Panc1 (cell line): ENCODE measurements at regions not wholly inside any gene's neighbourhood (a gene's known extent, or its start where the extent isn't known, plus 50 kb on each side); places are given as distances from the start of the nearest gene placed in this dataset.

ENCODE experiments used
- ATAC-seq: fragments of 200-7000 bp; cut with Tn5 transposase; 2 replicates; pipeline ENCODE4 v1.9.1; 2020; ENCODE audit warnings: mild to moderate bottlenecking, moderate library complexity
- BruUV-seq: library from RNA; stranded (reverse); fragments of 400-500 nt; replicated peaks from 2 replicates; lab custom pipeline; 2021; lab: Mats Ljungman, UMichigan
- CTCF ChIA-PET: fragments of 300-600 bp; sonication (Branson Sonifier 250); formaldehyde crosslinking; loops from one replicate; lab custom pipeline; 2022; ENCODE audit warnings: antibody characterized with exemption; lab: Charles Lee
- POLR2A ChIA-PET: fragments of 300-600 bp; sonication (Branson Sonifier 250); formaldehyde crosslinking; loops from one replicate; lab custom pipeline; 2022; ENCODE audit warnings: antibody characterized with exemption; lab: Charles Lee
- DNase-seq: peaks from one replicate; pipeline ENCODE4 v3.0.0-alpha.2; 2010; ENCODE audit warnings: low read depth, low spot score
- H3K27ac ChIP-seq: 2 replicates; pipeline ENCODE4 v1.5.1; 2011; ENCODE audit warnings: mild to moderate bottlenecking, low read length, inconsistent platforms
- H3K27me3 ChIP-seq: fragments of 200-500 bp; sonication (Bioruptor generic); 2 replicates; pipeline ENCODE4 v1.6.0; 2014; ENCODE audit warnings: low read length, inconsistent platforms; ENCODE audit not compliant: control insufficient read depth, insufficient read depth
- H3K36me3 ChIP-seq: fragments of 200-500 bp; sonication (Bioruptor generic); 2 replicates; pipeline ENCODE4 v1.5.1; 2014; ENCODE audit warnings: inconsistent platforms, mild to moderate bottlenecking, low read length, moderate library complexity; ENCODE audit not compliant: control insufficient read depth, insufficient read depth
- H3K4me1 ChIP-seq: 2 replicates; pipeline ENCODE4 v1.5.1; 2011; ENCODE audit warnings: inconsistent platforms, mild to moderate bottlenecking, low read length, moderate library complexity; ENCODE audit not compliant: control insufficient read depth, insufficient read depth
- H3K4me3 ChIP-seq, 2 experiments: 2 replicates each; pipeline ENCODE4 v1.5.1; 2011 to 2012; ENCODE audit warnings: low read depth in 2 of 2, low read length in 2 of 2, mild to moderate bottlenecking in 2 of 2, inconsistent platforms in 1 of 2, moderate library complexity in 1 of 2
- H3K9me3 ChIP-seq: fragments of 200-500 bp; sonication (Bioruptor generic); 2 replicates; pipeline ENCODE4 v1.5.1; 2014; ENCODE audit warnings: low read depth, mild to moderate bottlenecking, inconsistent platforms, low read length, moderate library complexity; ENCODE audit not compliant: control insufficient read depth, insufficient read depth
- CTCF ChIP-seq: fragments of 450-650 bp; IDR thresholded peaks from 2 replicates; pipeline ENCODE4 v1.5.1; 2017; ENCODE audit warnings: mild to moderate bottlenecking
- POLR2AphosphoS5 ChIP-seq: IDR thresholded peaks from 2 replicates; pipeline ENCODE4 v1.6.1; 2012; ENCODE audit warnings: mild to moderate bottlenecking, low read depth, low read length, moderate library complexity
- REST ChIP-seq, 2 experiments: IDR thresholded peaks; 2 replicates each; pipeline ENCODE4 v1.6.1; 2011 to 2012; ENCODE audit warnings: low read depth in 2 of 2, control low read depth in 1 of 2, low read length in 1 of 2, mild to moderate bottlenecking in 1 of 2, moderate library complexity in 1 of 2; ENCODE audit not compliant: insufficient read depth in 1 of 2
- SIN3A ChIP-seq: IDR thresholded peaks from 2 replicates; pipeline ENCODE4 v1.6.1; 2012; ENCODE audit warnings: low read depth, mild to moderate bottlenecking, low read length, moderate library complexity, borderline replicate concordance; ENCODE audit not compliant: insufficient read depth
- TCF7L2 ChIP-seq: IDR thresholded peaks from 2 replicates; pipeline ENCODE4 v1.6.1; 2011; ENCODE audit warnings: mild to moderate bottlenecking, low read depth, low read length, inconsistent platforms
- in situ Hi-C: cut with HindIII; loops from 2 replicates; pipeline ENCODE4 v1.10.0; 2016; ENCODE audit warnings: low sequenced_read_pairs, low pct_unique_long_range_greater_than_20kb
- intact Hi-C: fragments of 100-400 bp; cut with micrococcal nuclease; formaldehyde crosslinking; loops from one replicate; pipeline ENCODE4 v1.10.0; 2022; ENCODE audit not compliant: unreplicated experiment

GRCh38 chr1:166488327-166488726 is 321.5 kb upstream of the FAM78B start:
- ATAC-seq = no peak
- ChIA-PET CTCF (no interaction called here), POLR2A (no interaction called here)
- DNase-seq = no peak
- Histone ChIP-seq H3K27me3 (no peaks in the 10 kb centered on the region), H3K9me3 (no peaks in the 10 kb centered on the region), H3K4me3 (no peak overlapping the region), H3K4me1 (no peaks in the 10 kb centered on the region), H3K27ac (no peak overlapping the region), H3K36me3 (no peaks in the 10 kb centered on the region)
- TF ChIP-seq TCF7L2 = no peak
- no peak for TF ChIP-seq CTCF
- TF ChIP-seq SIN3A = no peak
- no peak for TF ChIP-seq POLR2AphosphoS5
- no TSS peak for BruUV-seq
- in situ Hi-C loops = no loop called here
- intact Hi-C loops = no loop called here

GRCh38 chr1:166489356-166489669 is 322.5 kb upstream of the FAM78B start:
- BruUV-seq = no TSS peak
- intact Hi-C loops (no loop called here), in situ Hi-C loops (no loop called here)
- Histone ChIP-seq H3K36me3 (no peaks in the 10 kb centered on the region), H3K9me3 (no peaks in the 10 kb centered on the region), H3K4me3 (peak overlapping the region; percentile 47 to 76), H3K4me1 (no peaks in the 10 kb centered on the region), H3K27me3 (no peaks in the 10 kb centered on the region), H3K27ac (no peak overlapping the region)
- ATAC-seq (no peak), DNase-seq (no peak)
- ChIA-PET POLR2A (no interaction called here), CTCF (interaction anchor here (0.7 kb wide), 1 partner anchor 1228 kb away, joined by 3 read pairs; no protein-coding TSS in a partner anchor)
- TF ChIP-seq SIN3A (no peak), REST (IDR thresholded peaks at IDR 0.05; ENCODE audit: insufficient read depth in 1 of 2, low read depth in 2 of 2, low read length in 1 of 2) (no peak), CTCF (no peak), TCF7L2 (no peak), POLR2AphosphoS5 (no peak)
